AG10803 (cell line): ENCODE measurements at regions not wholly inside any gene's neighbourhood (a gene's known extent, or its start where the extent isn't known, plus 50 kb on each side); places are given as distances from the start of the nearest gene placed in this dataset.
"Not testable (repeated sequence)": the region's sequence is repeated elsewhere in the genome, so short reads cannot be mapped to it uniquely, and the experiment has no call there.

ENCODE experiments used
- DNase-seq: peaks from one replicate; pipeline ENCODE4 v3.0.0; 2010; ENCODE audit warnings: low read depth
- H3K4me3 ChIP-seq: 2 replicates; pipeline ENCODE4 v1.5.1; 2011; ENCODE audit warnings: mild to moderate bottlenecking, low read length, control low read depth
- CTCF ChIP-seq: conservative IDR thresholded peaks from 2 replicates; pipeline ENCODE4 v1.5.1; 2011; ENCODE audit warnings: mild to moderate bottlenecking, low read length, control low read depth, inconsistent platforms

GRCh38 chr1:72997624-72998023 lies 715.3 kb upstream of the NEGR1 start:
- no peak for DNase-seq
- TF ChIP-seq CTCF, result no peak
- H3K4me3 ChIP-seq, result no peak overlapping the region

- no peak overlapping the region for H3K4me3 ChIP-seq
- no peak for TF ChIP-seq CTCF
- no peak for DNase-seq
Observed at GRCh38 chr1:72997041-72997440, 714.7 kb upstream of the NEGR1 start.

GRCh38 chr1:72987871-72988270 lies 705.5 kb upstream of the NEGR1 start:
- H3K4me3 ChIP-seq, DNase-seq: not testable (repeated sequence)

- no peak for DNase-seq
- no peak overlapping the region for H3K4me3 ChIP-seq
- no peak for TF ChIP-seq CTCF
Observed at GRCh38 chr1:72986591-72987290, 704.4 kb upstream of the NEGR1 start.

- not testable (repeated sequence) for H3K4me3 ChIP-seq, DNase-seq
Observed at GRCh38 chr1:72985024-72985423, 702.7 kb upstream of the NEGR1 start.

GRCh38 chr1:72983011-72983410 lies 700.7 kb upstream of the NEGR1 start:
- DNase-seq, H3K4me3 ChIP-seq: not testable (repeated sequence)

GRCh38 chr1:72969461-72969860 lies 687.1 kb upstream of the NEGR1 start:
- DNase-seq, result no peak
- H3K4me3 ChIP-seq, result no peak overlapping the region
- TF ChIP-seq CTCF, result no peak

GRCh38 chr1:72954943-72955342 lies 672.6 kb upstream of the NEGR1 start:
- no peak overlapping the region for H3K4me3 ChIP-seq
- DNase-seq, result no peak

GRCh38 chr1:72950900-72951299 lies 668.6 kb upstream of the NEGR1 start:
- not testable (repeated sequence) for DNase-seq, H3K4me3 ChIP-seq

More at GRCh38 chr1:72954943-72955342, 672.6 kb upstream of the NEGR1 start:
- TF ChIP-seq CTCF, result no peak
